ENCODE measurements at regions not wholly inside any gene's neighbourhood (a gene's known extent, or its start where the extent isn't known, plus 50 kb on each side); places are given as distances from the start of the nearest gene placed in this dataset.

DNA sequence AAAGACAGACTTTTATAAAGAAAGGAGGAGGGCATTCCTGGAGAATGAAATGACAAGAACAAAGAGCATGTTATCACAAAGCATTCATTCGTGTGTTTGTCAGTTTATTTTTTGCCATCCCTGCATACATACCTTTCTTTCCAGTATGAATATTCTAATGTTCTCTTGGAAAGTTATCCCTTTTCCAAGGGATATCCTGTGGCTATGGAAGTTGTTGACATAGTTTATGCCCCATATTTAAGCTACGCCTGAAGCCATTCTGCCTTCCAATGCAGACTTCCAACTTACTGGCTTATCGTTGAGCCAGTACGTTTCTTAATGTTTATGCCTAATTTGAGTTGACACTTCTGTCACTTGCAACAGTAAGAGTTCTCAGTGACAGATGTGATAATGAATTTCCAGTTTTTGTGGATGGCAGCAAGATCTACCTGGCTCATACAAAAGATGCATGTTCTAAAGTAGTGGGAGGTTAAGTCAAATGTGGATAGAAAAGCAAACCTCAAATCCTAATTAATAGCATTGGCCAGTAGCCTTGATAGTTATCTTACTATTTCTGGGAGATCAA, 133.3 kb upstream of the ANO3 start:
- Histone ChIP-seq H3K9me3 (ENCODE audit: low read depth, low read length, poor library complexity, severe bottlenecking) (no peaks in the 10 kb centered on the region), H3K27me3 (replicated peaks; ENCODE audit: insufficient read depth, low read depth, low read length, poor library complexity) (no peaks in the 10 kb centered on the region), H3K4me1 (ENCODE audit: insufficient read depth, low read length, poor library complexity, severe bottlenecking) (peaks cover 4% of the 10 kb centered on the region), H3K4me3 (ENCODE audit: low read depth, low read length, poor library complexity, severe bottlenecking) (no peak overlapping the region), H3K27ac (ENCODE audit: low read depth, low read length, poor library complexity, severe bottlenecking) (no peak overlapping the region), H3K36me3 (ENCODE audit: insufficient read depth, low read length, poor library complexity, severe bottlenecking) (no peaks in the 10 kb centered on the region)
- BruUV-seq (replicated peaks), result no TSS peak
- POLR2A ChIA-PET (ENCODE audit: low non-redundant PET), result no interaction called here
- intact Hi-C loops (cut with micrococcal nuclease; ENCODE audit: unreplicated experiment), result no loop called here
- CTCF ChIA-PET, result no interaction called here
- no peak for DNase-seq (ENCODE audit: low spot score)
- TF ChIP-seq, protein P1, sequence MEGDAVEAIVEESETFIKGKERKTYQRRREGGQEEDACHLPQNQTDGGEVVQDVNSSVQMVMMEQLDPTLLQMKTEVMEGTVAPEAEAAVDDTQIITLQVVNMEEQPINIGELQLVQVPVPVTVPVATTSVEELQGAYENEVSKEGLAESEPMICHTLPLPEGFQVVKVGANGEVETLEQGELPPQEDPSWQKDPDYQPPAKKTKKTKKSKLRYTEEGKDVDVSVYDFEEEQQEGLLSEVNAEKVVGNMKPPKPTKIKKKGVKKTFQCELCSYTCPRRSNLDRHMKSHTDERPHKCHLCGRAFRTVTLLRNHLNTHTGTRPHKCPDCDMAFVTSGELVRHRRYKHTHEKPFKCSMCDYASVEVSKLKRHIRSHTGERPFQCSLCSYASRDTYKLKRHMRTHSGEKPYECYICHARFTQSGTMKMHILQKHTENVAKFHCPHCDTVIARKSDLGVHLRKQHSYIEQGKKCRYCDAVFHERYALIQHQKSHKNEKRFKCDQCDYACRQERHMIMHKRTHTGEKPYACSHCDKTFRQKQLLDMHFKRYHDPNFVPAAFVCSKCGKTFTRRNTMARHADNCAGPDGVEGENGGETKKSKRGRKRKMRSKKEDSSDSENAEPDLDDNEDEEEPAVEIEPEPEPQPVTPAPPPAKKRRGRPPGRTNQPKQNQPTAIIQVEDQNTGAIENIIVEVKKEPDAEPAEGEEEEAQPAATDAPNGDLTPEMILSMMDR (conservative IDR thresholded peaks at IDR 0.05; ENCODE audit: low read depth, low read length), result no peak
- no peak for TF ChIP-seq EZH2 (IDR thresholded peaks at IDR 0.05; ENCODE audit: borderline replicate concordance, low read depth, low read length, poor library complexity, severe bottlenecking)

DNA sequence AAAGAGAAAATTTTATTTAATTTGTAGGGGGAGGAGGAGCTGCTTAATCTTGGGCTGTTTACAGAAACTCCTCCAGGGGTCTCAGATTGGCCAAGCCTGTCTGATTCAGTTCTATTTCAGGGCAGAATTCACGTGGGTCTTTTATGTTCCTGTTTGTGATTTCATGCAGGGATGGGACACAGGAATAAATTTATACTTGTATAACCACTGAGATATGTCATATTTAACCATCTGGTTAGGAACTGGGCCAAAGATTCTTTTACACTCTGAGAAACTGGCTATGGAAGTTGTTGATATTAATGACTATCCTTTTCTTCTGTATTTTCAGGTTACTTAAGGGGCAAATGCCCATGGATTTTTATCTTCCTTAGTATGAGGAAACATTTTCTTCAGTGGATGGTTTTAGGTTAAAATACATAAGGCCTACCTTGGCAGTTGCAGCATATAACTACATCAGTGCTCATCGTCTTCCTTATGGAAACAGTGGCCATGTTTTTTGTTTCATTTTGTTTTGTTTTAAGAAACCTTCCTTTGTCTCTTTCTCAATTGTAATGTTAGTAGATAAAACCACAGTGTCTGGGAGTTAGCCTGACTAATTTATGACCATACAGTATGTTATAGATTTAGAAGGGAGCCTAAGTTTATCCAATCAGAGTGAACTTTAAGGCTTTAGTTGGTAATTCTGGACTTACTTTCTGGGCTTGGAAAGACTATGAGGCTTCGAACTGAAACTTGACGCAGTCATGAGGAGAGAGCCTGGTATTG, 132.4 kb upstream of the ANO3 start:
- Histone ChIP-seq H3K4me1 (ENCODE audit: insufficient read depth, low read length, poor library complexity, severe bottlenecking) (peaks cover 4% of the 10 kb centered on the region), H3K27me3 (replicated peaks; ENCODE audit: insufficient read depth, low read depth, low read length, poor library complexity) (no peaks in the 10 kb centered on the region), H3K27ac (ENCODE audit: low read depth, low read length, poor library complexity, severe bottlenecking) (no peak overlapping the region), H3K4me3 (ENCODE audit: low read depth, low read length, poor library complexity, severe bottlenecking) (no peak overlapping the region), H3K9me3 (ENCODE audit: low read depth, low read length, poor library complexity, severe bottlenecking) (no peaks in the 10 kb centered on the region), H3K36me3 (ENCODE audit: insufficient read depth, low read length, poor library complexity, severe bottlenecking) (no peaks in the 10 kb centered on the region)
- POLR2A ChIA-PET (ENCODE audit: low non-redundant PET), result no interaction called here
- DNase-seq (ENCODE audit: low spot score), result peak; percentile 11
- BruUV-seq (replicated peaks), result no TSS peak
- intact Hi-C loops (cut with micrococcal nuclease; ENCODE audit: unreplicated experiment), result no loop called here
- TF ChIP-seq, protein P1 (conservative IDR thresholded peaks at IDR 0.05; ENCODE audit: low read depth, low read length), result no peak
- no peak for TF ChIP-seq EZH2 (IDR thresholded peaks at IDR 0.05; ENCODE audit: borderline replicate concordance, low read depth, low read length, poor library complexity, severe bottlenecking)
- CTCF ChIA-PET, result no interaction called here

DNA sequence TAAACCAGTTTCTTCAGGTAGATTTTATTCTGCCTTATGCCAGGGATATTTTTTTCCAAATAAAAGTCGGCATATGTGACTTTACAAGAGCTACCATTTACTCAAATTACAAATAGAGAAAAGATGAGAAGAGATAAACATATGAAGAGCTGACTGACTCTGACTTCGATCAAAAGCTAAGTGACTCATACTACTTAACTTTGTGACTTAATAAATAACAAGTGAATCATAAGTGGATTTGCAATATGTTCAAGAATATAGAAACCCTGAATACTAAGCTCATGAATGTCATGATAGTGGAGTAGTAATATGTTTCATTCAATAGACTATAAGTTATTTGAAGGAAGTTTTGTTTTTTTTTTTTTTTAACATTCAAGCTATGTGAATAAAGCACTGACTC, 130.5 kb upstream of the ANO3 start:
- DNase-seq (ENCODE audit: low spot score), result peak; percentile 6
- intact Hi-C loops (cut with micrococcal nuclease; ENCODE audit: unreplicated experiment), result no loop called here
- no peak overlapping the region for H3K4me3 ChIP-seq (ENCODE audit: low read depth, low read length, poor library complexity, severe bottlenecking)
- CTCF ChIA-PET, result interaction anchor here (0.7 kb wide), 1 partner anchor 883 kb away, joined by 4 read pairs; no protein-coding TSS in a partner anchor
- no TSS peak for BruUV-seq (replicated peaks)
- H3K27ac ChIP-seq (ENCODE audit: low read depth, low read length, poor library complexity, severe bottlenecking), result no peak overlapping the region
- H3K36me3 ChIP-seq (ENCODE audit: insufficient read depth, low read length, poor library complexity, severe bottlenecking), result no peaks in the 10 kb centered on the region
- no peak for TF ChIP-seq EZH2 (IDR thresholded peaks at IDR 0.05; ENCODE audit: borderline replicate concordance, low read depth, low read length, poor library complexity, severe bottlenecking)
- TF ChIP-seq, protein P1 (conservative IDR thresholded peaks at IDR 0.05; ENCODE audit: low read depth, low read length), result no peak
- no peaks in the 10 kb centered on the region for H3K27me3 ChIP-seq (replicated peaks; ENCODE audit: insufficient read depth, low read depth, low read length, poor library complexity)
- POLR2A ChIA-PET (ENCODE audit: low non-redundant PET), result interaction anchor here (0.6 kb wide), 1 partner anchor 67 kb away, joined by 5 read pairs; no protein-coding TSS in a partner anchor
- no peaks in the 10 kb centered on the region for H3K9me3 ChIP-seq (ENCODE audit: low read depth, low read length, poor library complexity, severe bottlenecking)
- no peaks in the 10 kb centered on the region for H3K4me1 ChIP-seq (ENCODE audit: insufficient read depth, low read length, poor library complexity, severe bottlenecking)
